Endothelial cell of umbilical vein (primary cell): ENCODE measurements at regions not wholly inside any gene's neighbourhood (a gene's known extent, or its start where the extent isn't known, plus 50 kb on each side); places are given as distances from the start of the nearest gene placed in this dataset.
A peak's percentile ranks its signal among the peaks of the same experiment; 100 is the strongest.

ENCODE experiments used
- BruUV-seq: library from RNA; stranded (reverse); fragments of 400-500 nt; replicated peaks from 2 replicates; lab custom pipeline; 2021; lab: Mats Ljungman, UMichigan
- CTCF ChIA-PET: fragments of 300-600, 350-600 bp; sonication (Branson Sonifier 250); formaldehyde crosslinking; loops from one replicate; lab custom pipeline; 2021; ENCODE audit warnings: antibody characterized with exemption, inconsistent platforms; lab: Charles Lee
- POLR2A ChIA-PET: fragments of 300-600, 350-600 bp; sonication (Branson Sonifier 250); formaldehyde crosslinking; loops from one replicate; lab custom pipeline; 2021; ENCODE audit warnings: antibody characterized with exemption, inconsistent platforms; lab: Charles Lee
- DNase-seq: peaks from one replicate; pipeline ENCODE4 v3.0.0-alpha.2; 2011; ENCODE audit warnings: low read depth, low spot score
- FAIRE-seq: peaks from 2 replicates; lab custom pipeline; 2011; peaks lifted over from hg19 to GRCh38; lab: Jason Lieb, UNC
- H2AFZ ChIP-seq: 2 replicates; pipeline ENCODE4 v1.6.0; 2012; ENCODE audit warnings: low read depth, low read length, control low read depth, inconsistent platforms
- H3K27ac ChIP-seq: 2 replicates; pipeline ENCODE4 v1.5.1; 2011; ENCODE audit warnings: low read depth, mild to moderate bottlenecking, control low read depth, low read length, moderate library complexity; ENCODE audit not compliant: insufficient read depth
- H3K27me3 ChIP-seq, 2 experiments: 2 replicates each; pipeline versions ENCODE4 v1.6.0 to v1.6.1; 2011; ENCODE audit warnings: low read length in 2 of 2, mixed read lengths in 1 of 2; ENCODE audit not compliant: control insufficient read depth in 2 of 2, insufficient read depth in 2 of 2
- H3K36me3 ChIP-seq, 2 experiments: 2 replicates in 1 of 2; 3 replicates in 1 of 2; pipeline ENCODE4 v1.5.1; 2011; ENCODE audit warnings: low read length in 2 of 2, mild to moderate bottlenecking in 1 of 2, moderate library complexity in 1 of 2; ENCODE audit not compliant: control insufficient read depth in 2 of 2, insufficient read depth in 2 of 2; ENCODE audit errors: extremely low read depth in 1 of 2
- H3K4me1 ChIP-seq: 3 replicates; pipeline ENCODE4 v1.5.1; 2011; ENCODE audit warnings: mild to moderate bottlenecking, low read length; ENCODE audit not compliant: control insufficient read depth, insufficient read depth; ENCODE audit errors: extremely low read depth
- H3K4me2 ChIP-seq: 2 replicates; pipeline ENCODE4 v1.6.1; 2011; ENCODE audit warnings: low read length, control low read depth, mixed read lengths; ENCODE audit not compliant: insufficient read depth
- H3K4me3 ChIP-seq, 3 experiments: fragments of 200-600 bp in 1 of 3; sonication (generic), shearing (Covaris generic) in 1 of 3; replicated peaks in 1 of 3; 2 replicates each; pipeline ENCODE4 v1.5.1; 2011 to 2016; ENCODE audit warnings: control low read depth in 3 of 3, low read length in 3 of 3, mild to moderate bottlenecking in 2 of 3, inconsistent platforms in 1 of 3, low read depth in 1 of 3, moderate library complexity in 1 of 3; ENCODE audit not compliant: insufficient read depth in 1 of 3
- H3K79me2 ChIP-seq: 2 replicates; pipeline ENCODE4 v1.6.0; 2012; ENCODE audit warnings: low read length, inconsistent platforms; ENCODE audit not compliant: control insufficient read depth, insufficient read depth
- H3K9ac ChIP-seq: replicated peaks from 2 replicates; pipeline ENCODE3; 2011; ENCODE audit warnings: low read length, control low read depth; ENCODE audit not compliant: insufficient read depth; ENCODE audit errors: extremely low read depth
- H3K9me1 ChIP-seq: replicated peaks from 3 replicates; pipeline ENCODE4 v1.6.0; 2011; ENCODE audit warnings: mild to moderate bottlenecking, low read length; ENCODE audit not compliant: control insufficient read depth, insufficient read depth; ENCODE audit errors: extremely low read depth
- H3K9me3 ChIP-seq: replicated peaks from 2 replicates; pipeline ENCODE4 v1.5.1; 2012; ENCODE audit warnings: low read length, inconsistent platforms; ENCODE audit not compliant: control insufficient read depth, insufficient read depth
- H4K20me1 ChIP-seq: replicated peaks from 2 replicates; pipeline ENCODE3; 2011; ENCODE audit warnings: mild to moderate bottlenecking, low read length; ENCODE audit not compliant: control insufficient read depth, insufficient read depth; ENCODE audit errors: extremely low read depth
- EZH2 ChIP-seq: IDR thresholded peaks from 2 replicates; pipeline ENCODE4 v1.6.1; 2012; ENCODE audit warnings: borderline replicate concordance, low read depth, mild to moderate bottlenecking, moderate library complexity, low read length, inconsistent platforms; ENCODE audit not compliant: severe bottlenecking
- FOS ChIP-seq: IDR thresholded peaks from 2 replicates; pipeline ENCODE4 v1.6.1; 2011; ENCODE audit warnings: mild to moderate bottlenecking, low read length, moderate library complexity, borderline replicate concordance; ENCODE audit not compliant: insufficient read depth
- GATA2 ChIP-seq: IDR thresholded peaks from 2 replicates; pipeline ENCODE4 v1.7.0; 2011; ENCODE audit warnings: low read depth, mild to moderate bottlenecking, moderate library complexity, mixed read lengths, low read length; ENCODE audit not compliant: insufficient read length, insufficient read depth
- JUN ChIP-seq: IDR thresholded peaks from 2 replicates; pipeline ENCODE4 v1.6.1; 2011; ENCODE audit warnings: borderline replicate concordance, low read depth; ENCODE audit not compliant: insufficient read length, insufficient read depth
- MYC ChIP-seq: IDR thresholded peaks from one replicate; pipeline ENCODE4 v1.6.1; 2011; ENCODE audit warnings: mild to moderate bottlenecking, low read depth, low read length
- POLR2A ChIP-seq: IDR thresholded peaks from 2 replicates; pipeline ENCODE4 v1.6.1; 2012; ENCODE audit warnings: low read depth, mild to moderate bottlenecking, control low read depth, low read length
- POLR2AphosphoS5 ChIP-seq: IDR thresholded peaks from 2 replicates; pipeline ENCODE4 v1.6.1; 2012; ENCODE audit warnings: low read depth, mild to moderate bottlenecking, control low read depth, low read length, moderate library complexity; ENCODE audit not compliant: insufficient read depth
- dilution Hi-C: fragments of 300-500 bp; cut with MboI; formaldehyde crosslinking; loops from one replicate; pipeline ENCODE4 v1.15.0; 2019; ENCODE audit warnings: low sequenced_read_pairs; ENCODE audit not compliant: extremely low pct_ligation_motif_present
- intact Hi-C: fragments of 100-400 bp; cut with micrococcal nuclease; formaldehyde crosslinking; loops from one replicate; pipeline ENCODE4 v1.10.0; 2022
- TF ChIP-seq, protein P1 (sequence below), 2 donors: IDR thresholded peaks; 1 replicate in 1 of 2; 2 replicates in 1 of 2; pipeline ENCODE4 v1.5.1; 2011; ENCODE audit warnings: low read length in 2 of 2, mild to moderate bottlenecking in 2 of 2, moderate library complexity in 2 of 2, control low read depth in 1 of 2, inconsistent platforms in 1 of 2, low read depth in 1 of 2; ENCODE audit not compliant: insufficient read depth in 1 of 2; ENCODE audit errors: extremely low read depth in 1 of 2
- TF ChIP-seq, protein P2 (sequence below): IDR thresholded peaks from 2 replicates; pipeline ENCODE4 v1.6.1; 2011; ENCODE audit not compliant: insufficient read depth, insufficient read length

DNA sequence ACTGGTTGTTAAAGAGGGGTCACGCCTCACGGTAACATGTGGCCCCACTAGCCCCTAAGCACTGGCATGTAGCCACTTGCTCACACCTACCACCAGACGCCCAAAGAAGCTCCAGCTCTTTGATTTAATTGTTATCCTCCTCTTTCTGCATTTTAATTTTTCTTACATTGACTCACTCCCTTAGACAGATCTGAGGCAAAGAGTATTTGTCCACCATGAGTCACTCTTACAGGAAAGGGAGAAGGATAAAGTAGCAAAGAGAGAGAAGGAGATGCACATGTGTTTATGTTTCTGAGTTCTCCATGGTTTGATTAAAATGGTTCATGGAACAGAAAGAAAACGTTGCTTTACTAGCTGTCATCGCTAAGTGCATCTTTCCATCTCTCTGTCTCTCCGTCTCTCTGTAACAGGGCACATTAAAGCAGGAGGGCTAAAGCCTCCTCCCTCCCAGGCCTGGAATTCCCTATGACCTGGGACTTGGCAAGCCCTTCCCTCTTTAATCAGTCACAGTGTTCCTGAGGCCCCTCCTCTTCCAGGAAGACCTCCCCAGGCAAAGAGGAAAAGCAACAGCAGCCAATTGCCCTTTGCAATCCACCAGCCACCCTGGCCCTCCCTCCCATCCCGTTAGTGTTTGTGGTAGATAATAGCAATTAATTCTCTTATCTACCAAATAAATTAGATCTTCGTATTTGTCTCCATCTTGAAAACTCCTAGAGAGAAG, 112.8 kb upstream of the TSHZ2 start:
- H3K9ac ChIP-seq = no peak overlapping the region
- no peaks in the 10 kb centered on the region for H3K27me3 ChIP-seq
- intact Hi-C loops (no loop called here), dilution Hi-C loops (no loop called here)
- H3K36me3 ChIP-seq = no peaks in the 10 kb centered on the region
- peak; percentile 1 for DNase-seq
- H3K9me3 ChIP-seq = no peaks in the 10 kb centered on the region
- H3K27ac ChIP-seq = no peak overlapping the region
- no peaks in the 10 kb centered on the region for H3K4me1 ChIP-seq
- no peak for TF ChIP-seq FOS
- TF ChIP-seq, protein P1, sequence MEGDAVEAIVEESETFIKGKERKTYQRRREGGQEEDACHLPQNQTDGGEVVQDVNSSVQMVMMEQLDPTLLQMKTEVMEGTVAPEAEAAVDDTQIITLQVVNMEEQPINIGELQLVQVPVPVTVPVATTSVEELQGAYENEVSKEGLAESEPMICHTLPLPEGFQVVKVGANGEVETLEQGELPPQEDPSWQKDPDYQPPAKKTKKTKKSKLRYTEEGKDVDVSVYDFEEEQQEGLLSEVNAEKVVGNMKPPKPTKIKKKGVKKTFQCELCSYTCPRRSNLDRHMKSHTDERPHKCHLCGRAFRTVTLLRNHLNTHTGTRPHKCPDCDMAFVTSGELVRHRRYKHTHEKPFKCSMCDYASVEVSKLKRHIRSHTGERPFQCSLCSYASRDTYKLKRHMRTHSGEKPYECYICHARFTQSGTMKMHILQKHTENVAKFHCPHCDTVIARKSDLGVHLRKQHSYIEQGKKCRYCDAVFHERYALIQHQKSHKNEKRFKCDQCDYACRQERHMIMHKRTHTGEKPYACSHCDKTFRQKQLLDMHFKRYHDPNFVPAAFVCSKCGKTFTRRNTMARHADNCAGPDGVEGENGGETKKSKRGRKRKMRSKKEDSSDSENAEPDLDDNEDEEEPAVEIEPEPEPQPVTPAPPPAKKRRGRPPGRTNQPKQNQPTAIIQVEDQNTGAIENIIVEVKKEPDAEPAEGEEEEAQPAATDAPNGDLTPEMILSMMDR (IDR thresholded peaks at IDR 0.05; ENCODE audit: extremely low read depth in 1 of 2, insufficient read depth in 1 of 2, low read depth in 1 of 2, low read length in 2 of 2) = no peak
- TF ChIP-seq POLR2A = no peak
- no peak for TF ChIP-seq GATA2
- no peak for TF ChIP-seq EZH2
- TF ChIP-seq, protein P2, sequence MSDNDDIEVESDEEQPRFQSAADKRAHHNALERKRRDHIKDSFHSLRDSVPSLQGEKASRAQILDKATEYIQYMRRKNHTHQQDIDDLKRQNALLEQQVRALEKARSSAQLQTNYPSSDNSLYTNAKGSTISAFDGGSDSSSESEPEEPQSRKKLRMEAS = no peak
- no peak for TF ChIP-seq POLR2AphosphoS5
- TF ChIP-seq MYC = no peak
- TF ChIP-seq JUN = no peak
- H3K79me2 ChIP-seq = no peaks in the 10 kb centered on the region
- ChIA-PET CTCF (no interaction called here), POLR2A (no interaction called here)
- no peak overlapping the region for H3K4me2 ChIP-seq
- no TSS peak for BruUV-seq
- FAIRE-seq = no peak
- no peaks in the 10 kb centered on the region for H4K20me1 ChIP-seq
- no peaks in the 10 kb centered on the region for H3K9me1 ChIP-seq
- no peak overlapping the region for H3K4me3 ChIP-seq
- H2AFZ ChIP-seq = no peak overlapping the region
